GM19351 (cell line): ENCODE measurements at regions not wholly inside any gene's neighbourhood (a gene's known extent, or its start where the extent isn't known, plus 50 kb on each side); places are given as distances from the start of the nearest gene placed in this dataset.

Source experiments
- ATAC-seq: cut with Tn5 transposase; IDR thresholded peaks from one replicate; pipeline ENCODE4 v1.9.1; 2021; ENCODE audit warnings: mild to moderate bottlenecking, moderate library complexity; ENCODE audit not compliant: unreplicated experiment

GRCh38 chr6:47151232-47151898 lies 109.2 kb upstream of the ADGRF1 start:
- ATAC-seq = no peak

- no peak for ATAC-seq
These were observed 107.4 kb upstream of the ADGRF1 start for GRCh38 chr6:47149554-47149953.

- no peak for ATAC-seq
These were observed 106.9 kb upstream of the ADGRF1 start for GRCh38 chr6:47149066-47149465.

GRCh38 chr6:47147836-47148344 lies 105.8 kb upstream of the ADGRF1 start:
- ATAC-seq = no peak

- no peak for ATAC-seq
These were observed 105.1 kb upstream of the ADGRF1 start for GRCh38 chr6:47147175-47147727.

GRCh38 chr6:47146431-47147174 lies 104.5 kb upstream of the ADGRF1 start:
- no peak for ATAC-seq

- ATAC-seq = no peak
These were observed 103.1 kb upstream of the ADGRF1 start for GRCh38 chr6:47145212-47145611.

GRCh38 chr6:47144306-47144705 lies 102.2 kb upstream of the ADGRF1 start:
- no peak for ATAC-seq

GRCh38 chr6:47141963-47142362 lies 99.8 kb upstream of the ADGRF1 start:
- ATAC-seq = no peak

GRCh38 chr6:47141171-47141570 lies 99.0 kb upstream of the ADGRF1 start:
- no peak for ATAC-seq

- no peak for ATAC-seq
These were observed 95.9 kb upstream of the ADGRF1 start for GRCh38 chr6:47138046-47138445.

- no peak for ATAC-seq
These were observed 94.9 kb upstream of the ADGRF1 start for GRCh38 chr6:47137073-47137472.

GRCh38 chr6:47135772-47136171 lies 93.6 kb upstream of the ADGRF1 start:
- ATAC-seq = no peak

GRCh38 chr6:47134476-47135189 lies 92.5 kb upstream of the ADGRF1 start:
- no peak for ATAC-seq

GRCh38 chr6:47133230-47134000 lies 91.3 kb upstream of the ADGRF1 start:
- ATAC-seq = no peak

GRCh38 chr6:47132724-47133123 lies 90.6 kb upstream of the ADGRF1 start:
- ATAC-seq = no peak

GRCh38 chr6:47131773-47132172 lies 89.6 kb upstream of the ADGRF1 start:
- no peak for ATAC-seq

GRCh38 chr6:47130086-47130485 lies 88.0 kb upstream of the ADGRF1 start:
- no peak for ATAC-seq

GRCh38 chr6:47129129-47129528 lies 87.0 kb upstream of the ADGRF1 start:
- ATAC-seq = no peak

GRCh38 chr6:47126647-47127391 lies 84.7 kb upstream of the ADGRF1 start:
- no peak for ATAC-seq
